CD1c-positive myeloid dendritic cell (primary cell): ENCODE measurements at regions not wholly inside any gene's neighbourhood (a gene's known extent, or its start where the extent isn't known, plus 50 kb on each side); places are given as distances from the start of the nearest gene placed in this dataset.

Experiments
- DNase-seq: peaks from one replicate; pipeline ENCODE4 v3.0.0-alpha.2; 2016; ENCODE audit errors: extremely low spot score

DNA sequence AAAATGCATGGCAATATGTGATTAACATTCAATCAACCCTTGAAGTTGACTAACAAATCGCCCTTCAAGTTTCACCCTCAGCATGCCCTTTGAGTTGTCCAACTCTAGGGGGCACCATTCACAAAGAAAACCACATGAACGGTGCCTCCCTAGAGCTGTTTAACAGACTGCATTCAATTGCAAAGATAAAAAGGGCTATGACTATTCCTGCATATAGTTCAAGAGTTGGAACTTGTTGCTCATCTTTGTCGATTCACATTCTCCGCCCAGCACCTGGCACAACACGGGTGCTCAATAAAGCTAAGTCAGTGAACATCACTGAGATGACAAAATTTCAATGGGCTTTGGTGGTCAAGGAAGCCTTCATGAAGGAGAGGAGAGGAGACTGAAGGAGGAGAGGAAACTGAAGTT lies 69.6 kb upstream of the SLC30A5 start:
- peak; percentile 29 for DNase-seq

DNA sequence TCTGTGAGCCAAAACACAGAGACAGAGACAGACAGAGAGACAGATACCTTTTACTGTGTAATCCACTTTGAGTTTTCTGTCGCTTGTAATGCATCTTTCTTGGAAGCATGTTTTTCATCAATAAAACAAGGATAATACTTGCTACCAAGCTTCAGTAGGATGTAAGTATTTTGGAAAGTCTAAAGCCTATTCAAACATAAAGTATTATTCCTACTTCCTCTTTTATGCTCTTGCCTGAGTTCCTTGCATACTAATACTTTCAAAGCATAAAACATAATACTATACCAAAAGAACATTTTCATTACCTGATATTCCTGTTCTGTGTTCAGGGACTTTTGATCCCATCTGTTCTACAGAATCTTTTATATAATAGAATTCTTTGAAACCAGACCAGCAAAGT lies 64.5 kb upstream of the SLC30A5 start:
- no peak for DNase-seq

- no peak for DNase-seq
Observed at GRCh38 chr5:69030358-69031062, 63.3 kb upstream of the SLC30A5 start.

DNA sequence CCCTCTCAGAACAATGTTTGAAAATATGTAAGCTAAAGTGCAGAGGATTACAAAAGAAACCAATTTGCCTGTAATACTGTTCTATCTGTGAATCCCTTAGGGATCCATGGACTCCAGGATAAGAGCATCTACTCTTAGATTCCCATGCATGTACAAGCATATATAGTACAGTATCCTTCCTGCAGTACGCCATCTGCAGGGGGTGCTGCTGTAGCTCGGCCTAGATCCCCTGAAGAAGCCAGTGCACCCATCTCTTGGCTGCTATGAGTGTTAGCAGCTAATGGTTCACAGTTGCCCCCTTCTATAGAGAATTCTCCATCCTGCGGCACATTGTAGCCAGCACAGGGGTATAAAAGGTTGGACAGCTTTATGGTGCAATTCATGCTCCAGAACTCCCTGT lies 61.8 kb upstream of the SLC30A5 start:
- no peak for DNase-seq

DNA sequence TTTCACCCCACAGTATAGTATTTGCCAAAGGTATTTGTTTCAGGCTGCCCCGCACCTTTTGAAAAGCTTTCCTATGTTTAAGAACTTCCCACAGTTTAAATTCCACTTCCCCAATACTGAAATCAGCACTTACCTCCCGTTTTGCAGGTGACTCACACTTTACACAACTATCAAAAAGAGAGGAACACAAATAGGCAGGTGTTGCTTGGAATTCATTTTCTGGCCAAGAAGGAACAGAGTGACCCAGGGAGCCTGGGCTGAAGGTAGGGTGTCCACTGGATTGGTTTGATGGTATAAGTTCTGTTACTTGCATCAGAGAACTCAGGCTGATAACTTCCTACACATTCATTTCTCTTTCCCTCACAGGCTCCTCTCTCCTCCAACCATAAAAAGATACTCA lies 60.1 kb upstream of the SLC30A5 start:
- no peak for DNase-seq

- no peak for DNase-seq
Observed at GRCh38 chr5:69034898-69035297, 58.9 kb upstream of the SLC30A5 start.

DNA sequence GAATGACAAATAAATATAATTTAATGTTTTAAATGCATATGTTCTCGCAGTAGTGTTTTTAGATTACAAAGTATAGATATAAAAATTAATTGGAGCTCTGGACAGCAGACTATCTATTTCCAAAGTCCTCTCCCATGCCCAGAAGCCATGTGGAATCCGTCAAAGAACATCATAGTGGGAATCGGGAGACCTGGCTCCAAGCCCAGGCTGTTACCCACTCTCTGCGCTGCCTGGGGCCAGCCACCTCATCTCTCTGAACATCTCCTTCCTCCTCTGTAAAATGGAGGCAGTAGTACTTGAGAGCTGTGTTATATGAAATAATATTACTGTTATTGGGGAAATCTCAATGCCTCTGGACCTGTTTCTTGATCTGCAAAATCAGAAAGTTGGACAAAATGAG lies 58.1 kb upstream of the SLC30A5 start:
- DNase-seq, result no peak

DNA sequence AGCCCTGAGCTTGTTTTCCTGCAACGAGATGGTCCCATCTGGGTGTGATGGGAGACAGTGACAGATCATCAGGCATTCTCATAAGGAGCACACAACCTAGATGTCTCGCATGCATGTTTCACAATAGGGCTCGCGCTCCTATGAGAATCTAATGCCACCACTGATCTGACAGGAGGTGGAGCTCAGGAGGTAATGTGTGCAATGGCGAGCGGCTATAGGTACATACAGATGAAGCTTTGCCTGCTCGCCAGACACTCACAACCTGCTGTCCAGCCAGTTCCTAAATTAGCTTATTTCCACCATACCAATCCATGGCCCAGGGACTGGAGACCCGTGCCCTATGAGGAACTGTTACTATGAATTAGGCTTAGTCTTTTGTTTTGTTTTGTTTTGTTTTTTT lies 55.3 kb upstream of the SLC30A5 start:
- DNase-seq, result no peak

- DNase-seq, result no peak
Observed at GRCh38 chr5:69039829-69040228, 54.0 kb upstream of the SLC30A5 start.

GRCh38 chr5:69042500-69042899 lies 51.3 kb upstream of the SLC30A5 start:
- DNase-seq, result no peak

- DNase-seq, result peak; percentile 92
Observed at GRCh38 chr5:69042915-69043654, 50.7 kb upstream of the SLC30A5 start.

GRCh38 chr5:69043655-69043996 lies 50.2 kb upstream of the SLC30A5 start:
- DNase-seq, result no peak
